Lower leg skin (tissue), 4 donors: ENCODE measurements at regions not wholly inside any gene's neighbourhood (a gene's known extent, or its start where the extent isn't known, plus 50 kb on each side); places are given as distances from the start of the nearest gene placed in this dataset.

Experiments used
- DNase-seq, 2 donors: peaks; one replicate each; pipeline ENCODE4 v3.0.0-alpha.2; 2019; ENCODE audit warnings: low spot score in 2 of 2
- H3K4me3 ChIP-seq: fragments of 200-600 bp; sonication (generic); 2 replicates; pipeline ENCODE4 v1.5.1; 2017; ENCODE audit warnings: mild to moderate bottlenecking, low read depth; ENCODE audit not compliant: poor library complexity, severe bottlenecking
- POLR2A ChIP-seq, 2 donors: fragments of 450-650 bp; IDR thresholded peaks; one replicate each; pipeline ENCODE4 v1.6.1; 2016 to 2017; ENCODE audit warnings: antibody characterized with exemption in 2 of 2, mild to moderate bottlenecking in 1 of 2, moderate library complexity in 1 of 2
- WGBS, 2 donors: methylation state at CpG; one replicate each; pipeline ENCODE4 v1.1.5; 2018; 5-methylcytosine and 5-hydroxymethylcytosine counted together
- intact Hi-C: fragments of 100-400 bp; cut with DNase I; formaldehyde crosslinking; loops from one replicate; pipeline ENCODE4 v1.15.0; 2023; ENCODE audit warnings: low total_unique reads
- TF ChIP-seq, protein P1 (sequence below), 3 donors: fragments of 450-650 bp; IDR thresholded peaks; one replicate each; pipeline ENCODE4 v1.5.1; 2016; ENCODE audit warnings: antibody characterized with exemption in 3 of 3, mild to moderate bottlenecking in 3 of 3, moderate library complexity in 2 of 3

DNA sequence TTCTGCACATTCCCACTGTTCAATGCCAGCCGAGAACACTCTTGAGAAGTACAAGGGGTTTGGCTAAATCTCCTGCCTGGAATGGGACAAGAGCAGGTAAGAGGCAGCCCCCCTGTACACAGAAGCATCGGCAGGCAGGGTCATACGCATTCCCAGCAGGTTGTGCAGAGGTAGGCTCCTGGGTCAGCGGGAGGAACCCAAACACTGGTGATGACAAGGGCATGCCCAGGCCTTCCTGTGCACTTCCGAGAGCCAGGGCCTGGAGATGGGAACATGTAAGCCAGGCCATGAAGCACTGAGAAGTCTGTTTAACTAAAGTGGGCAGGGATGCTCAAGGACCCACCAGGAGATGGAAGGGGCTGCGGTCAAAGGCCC, 130.3 kb upstream of the CHST15 start:
- TF ChIP-seq POLR2A (IDR thresholded peaks at IDR 0.05), result no peak
- TF ChIP-seq, protein P1, sequence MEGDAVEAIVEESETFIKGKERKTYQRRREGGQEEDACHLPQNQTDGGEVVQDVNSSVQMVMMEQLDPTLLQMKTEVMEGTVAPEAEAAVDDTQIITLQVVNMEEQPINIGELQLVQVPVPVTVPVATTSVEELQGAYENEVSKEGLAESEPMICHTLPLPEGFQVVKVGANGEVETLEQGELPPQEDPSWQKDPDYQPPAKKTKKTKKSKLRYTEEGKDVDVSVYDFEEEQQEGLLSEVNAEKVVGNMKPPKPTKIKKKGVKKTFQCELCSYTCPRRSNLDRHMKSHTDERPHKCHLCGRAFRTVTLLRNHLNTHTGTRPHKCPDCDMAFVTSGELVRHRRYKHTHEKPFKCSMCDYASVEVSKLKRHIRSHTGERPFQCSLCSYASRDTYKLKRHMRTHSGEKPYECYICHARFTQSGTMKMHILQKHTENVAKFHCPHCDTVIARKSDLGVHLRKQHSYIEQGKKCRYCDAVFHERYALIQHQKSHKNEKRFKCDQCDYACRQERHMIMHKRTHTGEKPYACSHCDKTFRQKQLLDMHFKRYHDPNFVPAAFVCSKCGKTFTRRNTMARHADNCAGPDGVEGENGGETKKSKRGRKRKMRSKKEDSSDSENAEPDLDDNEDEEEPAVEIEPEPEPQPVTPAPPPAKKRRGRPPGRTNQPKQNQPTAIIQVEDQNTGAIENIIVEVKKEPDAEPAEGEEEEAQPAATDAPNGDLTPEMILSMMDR (IDR thresholded peaks at IDR 0.05), result no peak
- intact Hi-C loops, result no loop called here
- H3K4me3 ChIP-seq, result no peak overlapping the region
- DNase-seq, result peak in 1 of 2 donors; percentile 53
- 61 to 70% methylated on average over 6 of the region's 6 CpGs for WGBS, 2 donors

DNA sequence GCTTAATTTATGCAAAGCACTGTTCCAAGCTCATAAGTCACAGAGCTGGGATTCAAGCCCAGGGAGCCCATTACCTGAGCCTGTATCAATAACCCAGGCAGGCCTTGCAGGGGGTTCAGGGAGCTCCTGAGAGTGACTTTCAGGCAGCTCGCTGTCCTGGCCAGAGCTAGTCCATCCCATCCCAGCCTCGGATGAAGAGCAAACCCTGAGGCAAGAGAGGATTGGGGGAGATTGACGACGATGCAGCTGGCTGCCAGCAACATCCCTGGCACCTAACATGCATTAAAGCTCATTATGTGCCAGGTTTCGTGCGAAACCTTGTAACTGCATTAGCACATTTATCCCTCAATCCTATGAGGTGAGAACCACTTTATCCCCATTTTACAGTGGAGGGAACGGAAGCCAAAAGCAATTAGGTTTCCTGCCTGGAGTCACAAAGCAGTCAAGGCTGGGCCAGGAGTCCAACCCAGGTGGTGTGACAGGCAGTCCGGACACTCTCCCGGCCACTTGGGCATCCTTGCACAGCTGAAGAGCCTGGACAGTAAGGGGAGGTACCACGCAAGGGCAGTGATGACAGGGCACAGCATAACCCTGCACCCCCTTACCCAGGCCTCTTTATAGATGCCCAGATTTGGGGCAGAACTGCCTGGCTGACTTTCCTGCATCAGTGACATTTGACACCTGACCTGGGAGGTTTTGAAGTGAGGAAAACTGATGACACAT, 129.8 kb upstream of the CHST15 start:
- no peak overlapping the region for H3K4me3 ChIP-seq
- WGBS, 2 donors, result 44 to 55% methylated on average over 10 of the region's 10 CpGs
- no peak for TF ChIP-seq POLR2A (IDR thresholded peaks at IDR 0.05)
- TF ChIP-seq, protein P1 (IDR thresholded peaks at IDR 0.05), result no peak
- intact Hi-C loops, result no loop called here
- DNase-seq, result peak in 1 of 2 donors; percentile 74

DNA sequence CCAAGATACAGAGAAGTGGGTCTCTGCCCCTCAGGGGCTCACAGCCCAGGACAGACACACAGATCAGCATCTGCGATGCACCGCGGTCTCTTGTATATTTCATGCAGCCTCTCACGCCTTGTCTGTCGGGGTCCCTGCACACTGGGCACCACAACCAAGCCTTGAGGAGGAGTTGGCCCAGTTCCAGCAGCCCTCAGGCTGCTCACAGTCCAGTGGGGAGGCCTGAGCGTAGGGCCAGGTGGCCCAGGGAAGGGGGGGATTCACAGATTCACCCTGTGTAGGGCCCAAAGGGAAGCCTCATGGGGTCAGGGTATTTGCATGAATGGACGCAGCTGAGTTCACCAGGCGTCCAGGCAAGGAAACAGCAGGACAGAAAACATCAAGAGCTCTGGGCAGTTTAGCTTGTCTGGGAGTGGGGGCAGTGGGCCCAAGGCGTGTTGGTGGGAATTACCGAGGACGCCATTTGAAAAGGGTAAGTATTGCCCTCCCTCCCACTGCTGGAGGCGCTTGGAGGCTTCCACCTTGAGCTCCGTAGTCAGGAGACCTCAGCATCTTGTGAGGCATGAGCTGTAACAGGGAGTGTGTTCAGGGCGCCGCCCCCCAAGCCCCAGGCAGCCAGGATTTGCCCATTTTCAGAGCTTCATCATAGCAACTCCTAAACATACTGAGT, 129.1 kb upstream of the CHST15 start:
- DNase-seq, result peak in 1 of 2 donors; percentile 82
- WGBS, 2 donors, result 61 to 73% methylated on average over 14 of the region's 15 CpGs
- TF ChIP-seq POLR2A (IDR thresholded peaks at IDR 0.05), result no peak
- TF ChIP-seq, protein P1 (IDR thresholded peaks at IDR 0.05), result no peak
- H3K4me3 ChIP-seq, result no peak overlapping the region
- intact Hi-C loops, result no loop called here

DNA sequence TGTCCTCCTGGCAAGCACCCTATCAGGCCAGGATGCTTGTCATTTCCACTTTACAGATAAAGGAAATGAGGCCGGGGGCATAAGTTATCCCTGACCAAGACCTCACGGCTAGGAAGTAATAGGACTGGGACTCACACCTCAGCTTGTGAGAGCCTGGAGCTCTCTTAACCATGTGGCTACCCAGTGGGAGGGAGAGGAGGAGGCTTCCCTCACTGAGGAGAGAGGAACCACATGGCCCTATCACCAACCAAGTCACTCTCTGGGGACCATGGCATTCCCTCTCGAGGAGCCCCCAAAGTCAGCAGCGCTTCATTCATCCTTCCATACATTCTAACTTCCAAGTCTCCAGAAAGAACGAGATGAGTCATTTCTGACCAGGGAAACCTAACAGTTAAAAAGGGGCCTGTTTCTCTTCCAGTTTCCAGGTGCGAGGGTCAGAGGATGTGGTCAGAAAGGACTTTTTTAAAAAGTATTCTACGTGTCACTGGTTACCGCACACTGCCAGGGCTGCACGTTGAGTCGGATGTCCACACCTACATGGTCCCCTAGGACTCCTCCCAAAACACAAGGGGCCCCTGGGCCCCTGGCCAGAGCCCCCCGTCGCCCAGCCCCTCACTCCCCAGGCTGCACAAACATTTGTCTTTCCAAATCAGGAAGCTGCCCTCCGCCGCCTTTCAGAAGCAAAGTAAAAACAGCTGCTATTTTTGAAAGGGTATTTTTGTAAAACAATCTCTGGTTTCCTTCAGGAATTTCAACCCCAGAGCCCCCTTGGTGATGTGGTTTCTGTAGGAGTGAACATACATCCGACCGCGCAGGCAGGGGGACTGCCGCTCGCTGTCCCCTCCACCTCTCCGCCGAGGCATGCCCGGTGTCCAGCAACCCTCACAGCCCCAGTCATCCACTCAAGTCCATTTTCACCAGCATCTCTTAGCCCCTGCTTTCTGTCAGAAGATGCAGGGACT, 128.2 kb upstream of the CHST15 start:
- peak in 1 of 2 donors; percentile 63 for DNase-seq
- WGBS, 2 donors, result 57 to 61% methylated on average over 22 of the region's 22 CpGs
- TF ChIP-seq POLR2A (IDR thresholded peaks at IDR 0.05), result no peak
- TF ChIP-seq, protein P1 (IDR thresholded peaks at IDR 0.05), result no peak
- no peak overlapping the region for H3K4me3 ChIP-seq
- intact Hi-C loops, result no loop called here

DNA sequence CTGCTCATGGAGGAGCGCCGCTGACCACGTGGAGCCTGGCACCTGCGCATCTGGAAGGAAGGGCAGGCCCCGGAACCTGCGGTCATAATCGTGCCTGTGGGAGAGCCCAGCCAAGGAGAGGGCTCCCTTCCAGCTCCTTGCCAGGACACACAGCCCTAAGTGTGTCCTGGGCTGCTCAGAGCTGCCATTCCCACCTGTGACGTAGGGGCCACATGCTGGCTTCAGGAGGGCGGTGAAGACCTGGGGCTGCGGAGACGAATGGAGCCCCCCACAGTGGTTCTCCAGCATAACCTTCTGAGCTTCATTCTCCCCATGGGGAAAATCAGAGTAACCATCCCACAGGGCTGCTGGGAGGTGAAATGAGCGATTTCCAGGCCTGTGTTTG, 127.6 kb upstream of the CHST15 start:
- 75 to 84% methylated on average over 12 of the region's 12 CpGs for WGBS, 2 donors
- peak in 1 of 2 donors; percentile 62 for DNase-seq
- intact Hi-C loops, result no loop called here
- no peak overlapping the region for H3K4me3 ChIP-seq
- TF ChIP-seq POLR2A (IDR thresholded peaks at IDR 0.05), result no peak
- TF ChIP-seq, protein P1 (IDR thresholded peaks at IDR 0.05), result no peak
